Stimulated activated CD4-positive, alpha-beta T cell treated with anti-CD3 and anti-CD28 coated beads, TNF-alpha, amount 100 ng/mL, for 4 hours (primary cell): ENCODE measurements at regions not wholly inside any gene's neighbourhood (a gene's known extent, or its start where the extent isn't known, plus 50 kb on each side); places are given as distances from the start of the nearest gene placed in this dataset.
"Not testable (repeated sequence)": the region's sequence is repeated elsewhere in the genome, so short reads cannot be mapped to it uniquely, and the experiment has no call there.

Experiments used
- DNase-seq, 3 experiments: peaks; one replicate each; pipeline ENCODE4 v3.0.0-alpha.2; 2020; ENCODE audit warnings: low read depth in 3 of 3

- no peak for DNase-seq
These were observed 435.3 kb downstream of the CD83 start for GRCh38 chr6:14552891-14553290.

DNA sequence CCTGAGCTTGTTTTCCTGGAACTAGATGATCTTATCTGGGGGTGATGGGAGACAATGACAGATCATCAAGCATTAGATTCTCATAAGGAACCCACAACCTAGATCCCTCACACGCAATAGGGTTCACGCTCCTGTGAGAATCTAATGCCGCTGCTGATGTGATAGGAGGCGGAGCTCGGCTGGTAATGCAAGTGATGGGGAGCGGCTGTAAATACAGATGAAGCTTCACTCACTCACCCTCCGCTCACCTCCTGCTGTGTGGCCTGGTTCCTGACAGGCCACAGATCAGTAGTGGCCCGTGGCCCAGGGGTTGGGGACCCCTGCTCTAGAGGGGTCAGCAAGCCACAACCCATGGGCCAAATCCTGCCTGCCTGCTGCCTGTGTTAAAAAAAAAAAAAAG is 435.9 kb downstream of the CD83 start:
- DNase-seq: no peak

DNA sequence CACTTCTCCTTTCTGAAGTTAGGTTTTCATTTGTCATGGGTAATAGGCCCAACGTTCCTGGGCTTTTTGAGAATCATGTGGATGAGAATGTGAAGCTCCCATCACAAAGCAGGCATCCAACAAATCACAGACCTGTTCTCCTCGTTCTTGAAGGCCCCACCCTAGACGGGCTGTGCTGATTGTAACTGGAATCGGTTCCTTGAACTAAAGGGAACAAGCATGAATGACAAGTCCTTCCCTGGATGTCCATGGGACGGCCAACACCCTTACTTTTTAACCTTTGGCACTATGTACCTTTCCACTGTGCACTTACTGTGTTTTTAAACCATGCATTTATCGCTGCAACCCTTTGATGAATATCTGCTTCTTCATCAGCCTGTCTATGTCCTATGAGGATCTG is 438.2 kb downstream of the CD83 start:
- DNase-seq: no peak

- DNase-seq: no peak
These were observed 442.4 kb downstream of the CD83 start for GRCh38 chr6:14559746-14560536.

DNA sequence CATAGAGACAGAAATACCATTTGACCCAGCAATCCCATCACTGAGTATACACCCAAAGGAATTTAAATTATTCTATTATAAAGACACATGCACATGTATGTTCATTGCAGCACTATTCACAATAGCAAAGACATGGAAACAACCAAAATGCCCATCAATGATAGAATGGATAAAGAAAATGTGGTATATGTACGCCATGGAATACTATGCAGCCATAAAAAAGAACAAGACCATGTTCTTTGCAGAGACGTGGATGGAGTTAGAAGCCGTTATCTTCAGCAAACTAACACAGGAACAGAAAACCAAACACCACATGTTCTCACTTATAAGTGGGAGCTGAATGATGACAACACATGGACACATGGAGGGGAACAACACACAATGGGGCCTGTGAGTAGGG is 444.0 kb downstream of the CD83 start:
- DNase-seq: not testable (repeated sequence)

GRCh38 chr6:14567842-14568241 is 450.3 kb downstream of the CD83 start:
- DNase-seq: no peak

DNA sequence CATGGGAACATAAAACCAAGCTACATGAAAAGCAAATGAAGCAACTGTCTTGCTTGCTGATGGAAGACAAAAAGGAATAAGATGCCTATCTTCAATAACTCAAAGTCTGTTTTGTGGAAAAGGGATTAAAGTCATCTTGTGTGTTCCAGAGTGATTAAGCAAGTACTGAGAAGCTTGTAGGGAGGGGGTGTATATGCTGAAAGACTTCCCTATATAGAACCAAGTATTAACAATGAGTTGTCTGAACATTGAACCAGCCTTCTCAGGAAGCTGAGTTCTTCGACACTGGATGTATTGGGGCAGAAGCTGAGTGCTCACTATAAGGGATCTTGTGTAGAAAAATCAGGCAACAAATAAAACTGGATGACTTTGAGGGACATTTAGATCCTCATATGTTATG is 451.8 kb downstream of the CD83 start:
- DNase-seq: no peak

GRCh38 chr6:14569874-14570273 is 452.3 kb downstream of the CD83 start:
- DNase-seq: not testable (repeated sequence)

DNA sequence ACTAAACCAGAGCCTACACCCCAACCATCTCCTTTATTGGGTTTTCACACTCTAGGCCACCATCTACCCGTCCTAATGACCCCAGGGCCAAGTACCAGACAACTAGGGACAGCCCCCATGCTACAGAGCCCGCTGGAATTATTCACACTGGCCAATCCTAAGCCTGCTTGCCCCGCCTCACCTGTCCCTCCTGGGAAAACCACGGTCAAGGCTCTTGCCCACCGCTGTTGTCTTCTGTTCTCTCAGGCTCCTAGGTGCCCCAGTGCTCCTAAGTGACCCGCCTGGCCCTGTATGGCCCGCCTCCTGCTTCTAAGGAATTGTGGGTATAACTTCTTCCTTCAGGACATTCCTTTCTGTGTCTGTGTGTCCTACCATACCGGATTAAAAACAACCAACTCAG is 453.4 kb downstream of the CD83 start:
- no peak for DNase-seq

DNA sequence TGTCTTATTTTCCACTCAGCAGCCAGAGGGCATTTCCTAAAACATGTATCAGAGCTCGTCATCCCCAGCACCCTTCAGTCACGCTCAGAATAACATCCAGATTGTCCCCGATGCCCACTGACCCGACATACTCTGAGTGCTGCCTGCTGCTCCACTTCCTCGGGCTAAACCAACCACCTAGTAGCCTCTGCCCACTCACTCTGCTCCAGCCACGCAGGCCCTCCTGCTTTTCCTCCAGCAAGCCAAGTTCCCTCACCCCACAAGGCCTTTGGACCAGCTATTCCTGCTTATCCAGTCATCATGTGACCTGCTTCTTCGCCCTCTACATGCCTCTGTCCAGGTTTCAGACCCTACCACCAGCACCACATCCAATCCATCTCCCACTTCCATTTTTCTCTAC is 454.2 kb downstream of the CD83 start:
- no peak for DNase-seq

DNA sequence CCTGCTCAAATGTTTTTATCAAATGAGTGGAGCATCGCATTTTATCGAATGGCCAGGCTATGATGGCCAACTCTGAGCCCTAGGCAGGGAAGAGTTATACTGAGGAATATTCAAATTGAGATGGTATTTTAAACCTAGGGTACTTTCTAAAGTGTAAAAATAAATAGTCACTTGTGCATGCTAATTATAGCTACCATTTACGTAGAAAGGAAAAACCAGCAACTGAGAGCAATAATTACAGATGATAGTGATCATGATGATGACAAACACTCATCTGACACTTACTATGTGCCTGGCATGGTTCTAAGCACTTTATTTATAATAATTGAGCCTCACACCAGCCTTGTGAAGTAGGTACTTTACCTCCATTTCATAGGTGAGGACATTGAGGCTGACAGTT is 455.7 kb downstream of the CD83 start:
- DNase-seq: no peak

GRCh38 chr6:14573703-14574290 is 456.2 kb downstream of the CD83 start:
- DNase-seq: no peak

- no peak for DNase-seq
These were observed 458.4 kb downstream of the CD83 start for GRCh38 chr6:14575961-14576360.

- no peak for DNase-seq
These were observed 461.4 kb downstream of the CD83 start for GRCh38 chr6:14578994-14579393.

DNA sequence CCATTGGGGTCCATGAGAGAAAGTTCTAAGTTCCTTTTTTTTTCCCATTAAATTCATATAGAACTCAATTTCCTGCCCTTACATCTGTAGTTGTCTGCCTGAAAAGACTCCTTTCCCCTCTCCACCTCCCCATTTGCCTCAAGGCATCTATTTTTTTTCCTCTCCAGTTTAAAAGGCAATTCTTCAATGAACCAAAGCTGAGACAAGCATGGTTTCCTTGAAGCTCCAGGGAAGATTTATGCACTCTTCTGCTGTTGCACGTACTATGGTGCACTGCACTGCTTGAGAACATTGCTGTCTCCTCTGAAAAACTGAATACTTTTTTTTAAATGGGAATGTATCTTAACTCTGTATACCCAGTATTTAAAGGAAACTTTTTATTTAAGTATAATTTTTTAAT is 465.2 kb downstream of the CD83 start:
- no peak for DNase-seq

DNA sequence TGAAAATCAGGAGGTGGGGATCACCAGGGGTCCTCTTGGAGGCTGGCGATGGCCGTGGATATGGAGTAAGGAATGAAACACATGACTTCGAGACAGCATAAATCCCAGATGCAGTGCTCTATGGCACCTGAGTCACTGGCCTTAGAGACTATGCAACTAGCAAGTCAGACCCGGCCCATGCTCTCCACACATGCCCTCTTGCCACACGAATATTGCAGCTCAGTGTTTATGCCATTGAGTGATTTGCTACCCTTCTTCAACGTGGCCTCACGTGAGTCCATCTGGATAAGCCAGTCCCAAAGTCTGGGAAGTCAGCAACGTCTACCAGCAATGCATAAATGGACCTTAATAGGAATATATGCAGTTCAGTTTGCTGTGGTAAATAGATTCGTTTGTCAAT is 466.3 kb downstream of the CD83 start:
- DNase-seq: no peak

GRCh38 chr6:14584450-14584849 is 466.9 kb downstream of the CD83 start:
- no peak for DNase-seq

DNA sequence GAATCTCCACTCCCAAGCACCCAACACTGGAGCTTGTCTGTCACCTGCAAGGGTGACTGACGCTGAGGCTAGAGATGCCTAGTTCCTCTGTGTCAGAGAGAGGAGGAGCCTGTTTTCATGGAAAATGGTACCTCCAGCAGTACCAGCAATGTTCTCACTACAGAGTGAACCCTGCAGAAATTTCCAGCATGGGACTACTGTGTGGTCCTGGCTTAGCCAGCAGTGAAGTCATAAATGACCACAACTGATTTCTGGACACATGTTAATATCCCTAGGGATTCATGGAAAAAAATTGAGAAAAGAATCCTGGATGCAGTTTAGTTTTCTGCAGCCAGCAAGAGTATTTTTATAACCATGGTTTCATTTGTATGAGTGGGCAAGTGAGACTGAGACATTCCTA is 468.1 kb downstream of the CD83 start:
- DNase-seq: no peak

DNA sequence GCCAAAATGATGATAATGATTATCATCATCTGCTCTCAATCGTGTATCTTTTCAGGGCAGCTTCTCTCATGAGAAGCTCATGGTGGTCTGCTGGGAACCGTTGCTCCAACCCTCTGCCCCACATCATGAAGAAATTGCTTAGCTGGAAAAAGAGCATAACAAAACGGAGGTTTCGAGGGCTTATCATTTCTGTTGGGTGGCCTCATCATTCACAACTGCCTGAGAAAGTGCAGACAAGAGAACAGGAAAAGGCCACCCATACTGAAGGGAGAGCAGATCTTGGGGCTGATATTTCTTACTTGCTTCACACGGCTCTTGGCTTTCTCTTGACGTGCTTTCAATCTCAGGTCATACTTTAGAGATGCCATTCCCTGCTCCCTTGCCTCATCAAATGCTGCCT is 471.6 kb downstream of the CD83 start:
- DNase-seq: no peak

GRCh38 chr6:14590586-14590985 is 473.0 kb downstream of the CD83 start:
- DNase-seq: no peak

- no peak for DNase-seq
These were observed 474.4 kb downstream of the CD83 start for GRCh38 chr6:14591998-14592397.

DNA sequence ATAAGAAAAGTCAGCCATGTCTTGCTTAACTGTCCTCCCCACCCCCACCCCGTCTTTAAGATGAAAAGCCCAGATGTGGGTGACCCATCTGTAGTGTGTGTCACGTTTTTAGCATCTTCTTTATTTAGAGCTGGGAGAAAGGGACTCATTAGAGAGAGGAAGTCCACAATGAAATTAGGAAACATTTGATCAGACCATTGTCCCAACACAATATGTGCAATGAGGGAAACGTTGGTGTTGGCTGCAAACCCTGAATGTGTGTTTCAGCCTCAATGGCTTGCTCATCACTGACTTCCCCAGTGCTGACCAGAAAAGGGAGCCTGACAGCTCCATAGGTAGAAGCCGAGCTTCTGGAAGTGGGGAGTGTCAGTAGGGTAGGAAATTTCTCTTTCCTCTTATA is 475.7 kb downstream of the CD83 start:
- no peak for DNase-seq

GRCh38 chr6:14595751-14596150 is 478.2 kb downstream of the CD83 start:
- no peak for DNase-seq

GRCh38 chr6:14596410-14596809 is 478.8 kb downstream of the CD83 start:
- DNase-seq: no peak
